PC-9 (cell line): ENCODE measurements at regions not wholly inside any gene's neighbourhood (a gene's known extent, or its start where the extent isn't known, plus 50 kb on each side); places are given as distances from the start of the nearest gene placed in this dataset.

Experiments used
- CTCF ChIP-seq: fragments of 200-600 bp; sonication (generic); conservative IDR thresholded peaks from 2 replicates; pipeline ENCODE4 v1.6.1; 2017; ENCODE audit warnings: mixed run types, antibody characterized with exemption, mild to moderate bottlenecking, moderate library complexity
- EZH2 ChIP-seq: fragments of 200-600 bp; sonication (generic); IDR thresholded peaks from 2 replicates; pipeline ENCODE4 v1.8.0; 2017; ENCODE audit warnings: antibody characterized with exemption, low read depth

DNA sequence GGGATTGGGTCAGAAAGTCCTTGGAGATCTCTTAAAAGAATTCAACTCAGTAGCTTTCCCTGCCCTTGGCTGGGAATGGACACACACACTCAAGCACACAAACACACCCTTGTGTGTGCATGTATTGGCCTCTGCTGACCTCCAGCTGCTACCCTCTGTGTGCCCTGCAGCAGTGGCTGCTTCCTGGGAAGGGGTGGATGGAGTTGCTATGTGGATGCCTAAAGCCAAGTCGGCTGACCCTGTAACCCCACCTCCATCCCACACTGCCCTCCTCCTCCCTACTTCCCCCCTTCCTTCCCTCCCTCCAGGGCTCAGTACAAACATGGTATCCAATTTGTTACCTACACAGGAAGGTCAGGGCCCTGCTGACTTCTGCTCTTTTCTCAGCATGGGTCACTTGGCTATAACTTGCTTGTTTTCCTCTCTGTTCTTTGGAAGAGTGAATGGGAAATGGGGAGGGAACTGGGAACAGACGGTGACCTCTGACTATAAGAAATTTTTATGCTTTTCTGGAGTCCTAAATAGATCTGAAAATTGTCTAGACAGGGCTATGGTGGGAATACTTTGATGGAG lies 351.6 kb upstream of the TBX3 start:
- TF ChIP-seq CTCF (no peak), EZH2 (no peak)
